Activated T-cell treated with anti-CD3 and anti-CD28 coated beads, Interleukin-2, amount 50 U/mL, for 24 hours (primary cell): ENCODE measurements at regions not wholly inside any gene's neighbourhood (a gene's known extent, or its start where the extent isn't known, plus 50 kb on each side); places are given as distances from the start of the nearest gene placed in this dataset.
"Not testable (repeated sequence)": the region's sequence is repeated elsewhere in the genome, so short reads cannot be mapped to it uniquely, and the experiment has no call there.

Source experiments
- DNase-seq: peaks from one replicate; pipeline ENCODE4 v3.0.0-alpha.2; 2020
- H3K27ac Mint-ChIP-seq: 2 replicates; pipeline ENCODE4 v1.8.0; 2020; ENCODE audit warnings: mild to moderate bottlenecking, mixed read lengths
- H3K27me3 Mint-ChIP-seq: 2 replicates; pipeline ENCODE4 v1.8.0; 2020; ENCODE audit warnings: mixed read lengths
- H3K36me3 Mint-ChIP-seq: 2 replicates; pipeline ENCODE4 v1.8.0; 2020; ENCODE audit warnings: low read depth, mixed read lengths
- H3K4me1 Mint-ChIP-seq: 2 replicates; pipeline ENCODE4 v1.8.0; 2020; ENCODE audit warnings: low read depth, mixed read lengths
- H3K4me3 Mint-ChIP-seq: 2 replicates; pipeline ENCODE4 v1.8.0; 2020; ENCODE audit warnings: mild to moderate bottlenecking, moderate library complexity, mixed read lengths
- H3K9me3 Mint-ChIP-seq: 2 replicates; pipeline ENCODE4 v1.8.0; 2020; ENCODE audit warnings: mixed read lengths

GRCh38 chr9:124134526-124134925 lies 123.0 kb downstream of the LHX2 start:
- Mint-ChIP-seq H3K36me3 (no peaks in the 10 kb centered on the region), H3K27ac (no peak overlapping the region), H3K9me3 (no peaks in the 10 kb centered on the region), H3K4me3 (no peak overlapping the region), H3K27me3 (no peaks in the 10 kb centered on the region), H3K4me1 (no peaks in the 10 kb centered on the region)
- no peak for DNase-seq

GRCh38 chr9:124135813-124136365 lies 121.9 kb upstream of the NEK6 start:
- H3K9me3 Mint-ChIP-seq = no peaks in the 10 kb centered on the region
- no peak overlapping the region for H3K27ac Mint-ChIP-seq
- no peaks in the 10 kb centered on the region for H3K27me3 Mint-ChIP-seq

GRCh38 chr9:124137009-124137943 lies 120.5 kb upstream of the NEK6 start:
- Mint-ChIP-seq H3K36me3 (no peaks in the 10 kb centered on the region), H3K9me3 (no peaks in the 10 kb centered on the region), H3K27me3 (no peaks in the 10 kb centered on the region), H3K4me1 (no peaks in the 10 kb centered on the region), H3K4me3 (no peak overlapping the region), H3K27ac (no peak overlapping the region)
- DNase-seq = no peak

More at GRCh38 chr9:124135813-124136365, 121.9 kb upstream of the NEK6 start:
- Mint-ChIP-seq H3K4me1 (no peaks in the 10 kb centered on the region), H3K36me3 (no peaks in the 10 kb centered on the region), H3K4me3 (no peak overlapping the region)
- no peak for DNase-seq

- Mint-ChIP-seq H3K36me3 (no peaks in the 10 kb centered on the region), H3K27me3 (no peaks in the 10 kb centered on the region), H3K4me3 (no peak overlapping the region), H3K27ac (no peak overlapping the region), H3K9me3 (no peaks in the 10 kb centered on the region), H3K4me1 (no peaks in the 10 kb centered on the region)
- no peak for DNase-seq
Observed at GRCh38 chr9:124137944-124138335, 119.8 kb upstream of the NEK6 start.

GRCh38 chr9:124139001-124139400 lies 118.7 kb upstream of the NEK6 start:
- H3K4me3 Mint-ChIP-seq = no peak overlapping the region
- no peak for DNase-seq
- no peaks in the 10 kb centered on the region for H3K4me1 Mint-ChIP-seq
- no peaks in the 10 kb centered on the region for H3K27me3 Mint-ChIP-seq
- no peaks in the 10 kb centered on the region for H3K9me3 Mint-ChIP-seq
- H3K27ac Mint-ChIP-seq = no peak overlapping the region
- H3K36me3 Mint-ChIP-seq = no peaks in the 10 kb centered on the region

GRCh38 chr9:124140941-124141568 lies 116.7 kb upstream of the NEK6 start:
- Mint-ChIP-seq H3K9me3 (no peaks in the 10 kb centered on the region), H3K4me3 (no peak overlapping the region), H3K4me1 (peaks cover 7% of the 10 kb centered on the region), H3K36me3 (no peaks in the 10 kb centered on the region), H3K27me3 (no peaks in the 10 kb centered on the region), H3K27ac (no peak overlapping the region)
- no peak for DNase-seq

GRCh38 chr9:124144561-124145123 lies 113.1 kb upstream of the NEK6 start:
- not testable (repeated sequence) for H3K9me3 Mint-ChIP-seq, DNase-seq, H3K4me3 Mint-ChIP-seq, H3K27ac Mint-ChIP-seq, H3K36me3 Mint-ChIP-seq, H3K27me3 Mint-ChIP-seq
- peaks cover 11% of the 10 kb centered on the region for H3K4me1 Mint-ChIP-seq

- H3K36me3 Mint-ChIP-seq = no peaks in the 10 kb centered on the region
- peaks cover 11% of the 10 kb centered on the region for H3K4me1 Mint-ChIP-seq
- no peak overlapping the region for H3K4me3 Mint-ChIP-seq
- no peak for DNase-seq
- H3K27ac Mint-ChIP-seq = peak overlapping the region; percentile 37
- H3K27me3 Mint-ChIP-seq = peaks cover 3% of the 10 kb centered on the region
- H3K9me3 Mint-ChIP-seq = no peaks in the 10 kb centered on the region
Observed at GRCh38 chr9:124146031-124146561, 111.7 kb upstream of the NEK6 start.

GRCh38 chr9:124149992-124150391 lies 107.8 kb upstream of the NEK6 start:
- Mint-ChIP-seq H3K27me3 (peaks cover 18% of the 10 kb centered on the region), H3K9me3 (no peaks in the 10 kb centered on the region), H3K36me3 (no peaks in the 10 kb centered on the region), H3K27ac (no peak overlapping the region), H3K4me3 (no peak overlapping the region), H3K4me1 (peaks cover 11% of the 10 kb centered on the region)
- DNase-seq = no peak

GRCh38 chr9:124163760-124164255 lies 93.9 kb upstream of the NEK6 start:
- DNase-seq = no peak
- no peak overlapping the region for H3K4me3 Mint-ChIP-seq
- H3K36me3 Mint-ChIP-seq = no peaks in the 10 kb centered on the region
- peaks cover 24% of the 10 kb centered on the region for H3K27me3 Mint-ChIP-seq
- H3K4me1 Mint-ChIP-seq = no peaks in the 10 kb centered on the region
- H3K9me3 Mint-ChIP-seq = peaks cover 9% of the 10 kb centered on the region
- no peak overlapping the region for H3K27ac Mint-ChIP-seq

GRCh38 chr9:124164811-124165210 lies 92.9 kb upstream of the NEK6 start:
- no peak for DNase-seq
- Mint-ChIP-seq H3K4me3 (no peak overlapping the region), H3K36me3 (no peaks in the 10 kb centered on the region), H3K9me3 (peaks cover 9% of the 10 kb centered on the region), H3K4me1 (no peaks in the 10 kb centered on the region), H3K27ac (no peak overlapping the region), H3K27me3 (peaks cover 24% of the 10 kb centered on the region)

GRCh38 chr9:124174433-124174832 lies 83.3 kb upstream of the NEK6 start:
- peaks cover 28% of the 10 kb centered on the region for H3K4me1 Mint-ChIP-seq
- no peaks in the 10 kb centered on the region for H3K27me3 Mint-ChIP-seq
- no peaks in the 10 kb centered on the region for H3K36me3 Mint-ChIP-seq
- no peak overlapping the region for H3K4me3 Mint-ChIP-seq
- DNase-seq = no peak
- no peaks in the 10 kb centered on the region for H3K9me3 Mint-ChIP-seq
- no peak overlapping the region for H3K27ac Mint-ChIP-seq

GRCh38 chr9:124177522-124177921 lies 80.2 kb upstream of the NEK6 start:
- not testable (repeated sequence) for H3K9me3 Mint-ChIP-seq, DNase-seq, H3K36me3 Mint-ChIP-seq, H3K4me3 Mint-ChIP-seq, H3K27ac Mint-ChIP-seq
- Mint-ChIP-seq H3K27me3 (peaks cover 12% of the 10 kb centered on the region), H3K4me1 (peaks cover 11% of the 10 kb centered on the region)

- H3K4me3 Mint-ChIP-seq = no peak overlapping the region
Observed at GRCh38 chr9:124179196-124180071, 78.3 kb upstream of the NEK6 start.

More at GRCh38 chr9:124179196-124180071, 78.3 kb upstream of the NEK6 start:
- DNase-seq = no peak
- Mint-ChIP-seq H3K27ac (no peak overlapping the region), H3K36me3 (no peaks in the 10 kb centered on the region), H3K9me3 (no peaks in the 10 kb centered on the region), H3K4me1 (peaks cover under 1% of the 10 kb centered on the region), H3K27me3 (peaks cover 17% of the 10 kb centered on the region)
